CD4-positive, alpha-beta T cell treated with Interleukin-4 for 1 hour (primary cell): ENCODE measurements at regions not wholly inside any gene's neighbourhood (a gene's known extent, or its start where the extent isn't known, plus 50 kb on each side); places are given as distances from the start of the nearest gene placed in this dataset.
"Not testable (repeated sequence)": the region's sequence is repeated elsewhere in the genome, so short reads cannot be mapped to it uniquely, and the experiment has no call there.

Source experiments
- DNase-seq, 2 donors: peaks; one replicate each; pipeline ENCODE4 v3.0.0-alpha.2; 2020 to 2022

DNA sequence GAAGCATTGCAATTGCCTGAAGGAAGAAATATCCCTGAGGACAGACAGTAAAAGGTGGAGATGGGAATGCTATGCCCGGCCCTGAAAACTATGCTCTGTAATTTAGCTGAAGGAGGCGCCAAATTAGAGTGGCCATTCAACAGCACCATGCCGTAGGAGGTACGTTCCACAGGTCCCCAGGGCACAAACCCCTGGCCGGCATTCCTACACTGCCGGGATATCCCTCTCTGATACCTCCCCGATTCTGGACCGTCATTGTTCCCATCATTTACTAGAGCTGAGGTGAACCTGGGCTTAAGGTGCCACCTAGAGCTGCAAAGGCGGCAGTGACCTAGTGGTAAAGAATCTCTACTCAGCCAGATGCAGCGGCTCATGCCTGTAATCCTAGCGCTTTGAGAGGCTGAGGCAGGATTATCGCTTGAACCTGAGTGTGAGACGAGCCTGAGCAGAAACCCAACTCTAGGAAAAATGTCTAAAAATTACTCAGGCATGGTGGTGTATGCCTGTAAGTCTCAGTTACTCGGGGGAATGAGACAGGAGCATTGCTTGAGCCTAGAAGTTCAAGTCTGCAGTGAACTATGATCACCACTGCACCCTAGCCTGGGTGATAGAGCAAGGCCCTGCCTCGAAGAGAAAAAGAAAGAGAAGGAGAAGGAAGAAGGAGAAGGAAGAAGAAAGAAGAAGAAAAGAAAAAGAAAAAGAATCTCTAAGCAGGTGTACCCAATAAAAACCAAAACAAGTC is 53.0 kb upstream of the TNKS2 start:
- DNase-seq, result no peak

DNA sequence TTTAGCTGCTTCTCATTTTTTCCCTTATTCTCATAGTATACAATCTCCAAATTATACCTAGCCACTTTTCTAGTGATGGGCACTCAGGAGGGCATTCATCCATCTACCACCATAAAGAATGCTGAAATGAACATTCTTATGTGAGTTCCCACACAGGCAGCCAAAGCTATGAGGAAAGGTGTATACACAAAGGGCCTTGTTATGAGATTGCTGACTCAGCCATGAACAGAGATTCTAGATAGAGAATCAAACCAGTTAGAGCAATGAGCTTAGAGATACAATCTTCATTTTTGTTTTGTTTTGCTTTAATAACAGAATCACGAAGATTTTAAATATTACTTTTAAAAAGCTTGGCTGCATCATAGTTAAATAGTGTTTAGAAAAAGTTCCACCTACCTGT is 54.8 kb upstream of the TNKS2 start:
- DNase-seq, result no peak

DNA sequence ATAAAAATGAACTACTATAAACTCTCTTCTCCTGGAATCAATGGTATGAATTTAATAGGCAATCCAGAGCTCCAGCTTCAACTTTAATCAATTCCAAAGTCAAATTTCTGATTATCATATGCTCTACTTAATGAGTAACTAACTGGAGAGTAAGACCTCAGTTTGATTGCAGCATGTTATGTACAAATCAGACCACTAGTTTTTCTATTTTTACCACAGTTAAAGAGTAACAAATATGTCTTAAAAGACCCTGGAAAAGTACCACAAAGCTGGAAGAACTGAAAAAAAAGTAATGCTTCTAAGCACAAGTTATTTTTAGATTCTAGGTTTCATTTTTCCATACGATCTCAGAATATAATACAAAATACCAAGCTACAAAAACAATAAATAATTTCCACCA is 56.0 kb upstream of the TNKS2 start:
- DNase-seq, result no peak

DNA sequence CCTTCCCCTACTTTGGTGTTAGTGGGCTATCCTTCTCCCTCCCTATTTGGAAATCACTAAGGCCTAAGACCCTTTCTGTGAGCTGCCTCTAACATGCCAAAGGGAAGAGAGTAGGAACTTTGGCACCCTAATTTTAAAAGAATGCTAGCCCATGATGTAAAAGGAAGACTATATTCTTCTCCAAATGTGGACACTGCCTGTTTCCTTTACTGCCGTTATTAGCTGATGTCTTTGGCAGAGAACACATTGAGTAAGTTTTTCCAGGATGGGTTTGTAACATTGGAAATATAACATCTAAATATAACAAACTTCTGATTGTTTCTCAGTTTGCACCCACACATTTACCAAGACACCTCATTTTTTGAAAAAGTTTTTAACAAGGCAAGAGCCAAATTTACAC is 56.9 kb upstream of the TNKS2 start:
- no peak for DNase-seq

DNA sequence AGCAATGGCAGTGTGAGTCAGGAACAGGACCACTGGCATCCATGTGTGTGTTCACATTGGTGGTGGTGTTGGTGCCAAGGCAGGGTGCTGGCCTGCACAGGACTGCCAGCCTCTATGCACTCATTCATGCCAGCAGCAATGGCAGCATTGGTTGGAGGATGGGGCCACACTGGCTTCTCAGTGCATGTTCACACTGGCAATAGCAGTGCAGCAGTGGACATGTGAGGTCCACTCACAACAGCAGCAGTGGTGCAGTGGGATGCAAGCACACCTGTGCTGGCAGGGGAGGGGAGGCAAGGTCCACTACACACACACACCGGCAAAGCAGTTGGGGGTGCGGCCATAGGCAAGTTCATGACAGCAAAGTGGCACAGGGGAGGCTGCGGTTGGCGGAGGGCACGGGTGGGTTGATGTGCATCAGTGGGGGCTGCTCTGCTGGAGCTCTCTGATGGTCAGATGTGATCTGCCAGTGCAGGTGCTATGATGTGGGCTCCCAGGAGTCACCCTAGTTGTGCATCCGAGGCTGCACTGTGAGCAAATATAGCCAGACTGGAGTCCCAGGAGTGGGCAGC is 57.8 kb upstream of the TNKS2 start:
- DNase-seq, result no peak

DNA sequence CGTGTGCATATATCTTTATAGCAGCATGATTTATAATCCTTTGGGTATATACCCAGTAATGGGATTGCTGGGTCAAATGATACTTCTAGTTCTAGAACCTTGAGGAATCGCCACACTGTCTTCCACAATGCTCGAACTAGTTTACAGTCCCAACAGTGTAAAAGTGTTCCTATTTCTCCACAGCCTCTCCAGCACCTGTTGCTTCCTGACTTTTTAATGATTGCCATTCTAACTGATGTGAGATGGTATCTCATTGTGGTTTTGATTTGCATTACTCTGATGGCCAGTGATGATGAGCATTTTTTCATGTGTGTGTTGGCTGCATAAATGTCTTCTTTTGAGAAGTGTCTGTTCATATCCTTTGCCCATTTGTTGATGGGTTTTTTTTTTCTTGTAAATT is 66.0 kb upstream of the TNKS2 start:
- DNase-seq, result not testable (repeated sequence)

DNA sequence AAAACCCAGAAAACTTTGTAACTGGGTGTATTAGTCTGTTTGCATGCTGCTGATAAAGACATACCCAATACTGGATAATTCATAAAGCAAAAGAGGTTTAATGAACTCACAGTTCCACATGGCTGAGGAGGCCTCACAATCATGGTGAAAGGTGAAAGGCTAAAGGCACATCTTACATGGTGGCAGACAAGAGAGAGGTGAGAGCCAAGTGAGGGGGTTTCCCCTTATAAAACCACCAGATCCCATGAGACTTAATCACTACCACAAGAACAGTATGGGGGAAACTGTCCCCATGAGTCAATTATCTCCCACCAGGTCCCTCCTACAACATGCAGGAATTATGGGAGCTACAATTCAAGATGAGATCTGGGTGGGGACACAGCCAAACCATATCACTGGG is 68.9 kb upstream of the TNKS2 start:
- DNase-seq, result not testable (repeated sequence)

DNA sequence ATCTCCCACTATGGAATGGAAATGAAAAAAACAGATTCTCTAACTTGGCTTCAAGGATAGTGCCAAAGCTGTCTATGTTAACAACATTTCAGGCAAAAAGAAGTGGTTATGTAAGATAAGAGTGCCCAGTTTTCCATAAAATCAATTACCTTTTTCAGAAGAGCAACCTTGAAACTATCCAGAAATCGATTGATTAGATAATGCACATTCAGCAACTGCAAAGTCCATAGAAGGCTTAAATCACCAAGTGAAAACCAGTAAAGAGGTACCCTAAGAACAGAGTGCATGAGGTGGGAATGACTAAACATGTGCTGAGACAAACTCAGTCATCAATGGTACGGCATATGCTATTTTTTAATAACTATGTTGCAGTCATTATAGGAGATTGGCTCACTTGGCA is 71.9 kb upstream of the TNKS2 start:
- DNase-seq, result no peak

DNA sequence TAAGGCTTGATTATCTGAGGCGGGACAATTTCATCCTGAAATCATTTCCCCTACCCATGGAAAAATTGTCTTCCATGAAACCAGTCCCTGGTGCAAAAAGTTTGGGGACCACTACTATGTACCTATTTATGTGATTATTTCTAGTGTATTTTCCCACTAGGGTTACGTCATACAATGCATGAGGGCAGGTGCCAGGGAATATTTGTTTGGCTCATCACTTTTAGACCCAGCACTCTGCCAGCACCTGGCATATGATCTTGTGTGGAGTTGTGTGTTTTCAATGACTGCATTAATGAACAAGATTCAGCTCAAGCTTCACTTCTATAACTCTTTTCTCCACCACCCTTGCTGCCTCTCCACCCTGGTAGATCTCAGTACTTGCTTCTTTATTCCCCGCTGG is 73.3 kb upstream of the TNKS2 start:
- DNase-seq, result no peak

DNA sequence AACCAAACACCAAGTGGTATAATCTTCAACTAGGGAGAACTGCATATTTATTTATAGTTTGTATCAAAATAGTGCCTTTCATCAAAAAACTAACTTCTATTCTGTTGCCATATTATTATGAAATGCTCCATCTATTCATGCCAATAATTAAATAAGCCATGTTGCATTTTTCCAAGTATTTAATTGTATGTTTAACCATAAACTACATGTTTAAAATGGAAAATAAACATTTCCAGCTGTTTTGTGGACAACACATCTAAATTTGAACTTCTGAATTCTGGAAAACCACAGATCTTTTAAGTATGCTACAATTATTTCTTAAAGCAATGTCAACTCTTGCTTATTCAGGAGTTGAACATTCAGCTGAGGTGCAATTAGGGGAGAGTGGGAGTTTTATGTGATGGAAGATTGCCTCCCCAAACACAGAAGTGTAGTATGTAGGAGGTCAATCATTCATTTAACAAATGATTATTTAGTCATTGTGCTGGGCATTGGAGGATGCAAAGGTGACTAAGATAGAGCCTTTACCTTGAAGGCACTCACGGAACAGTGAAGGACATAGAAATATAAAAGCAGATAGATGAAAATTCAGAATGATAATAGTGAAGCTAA is 80.7 kb upstream of the PPP1R3C start:
- no peak for DNase-seq

DNA sequence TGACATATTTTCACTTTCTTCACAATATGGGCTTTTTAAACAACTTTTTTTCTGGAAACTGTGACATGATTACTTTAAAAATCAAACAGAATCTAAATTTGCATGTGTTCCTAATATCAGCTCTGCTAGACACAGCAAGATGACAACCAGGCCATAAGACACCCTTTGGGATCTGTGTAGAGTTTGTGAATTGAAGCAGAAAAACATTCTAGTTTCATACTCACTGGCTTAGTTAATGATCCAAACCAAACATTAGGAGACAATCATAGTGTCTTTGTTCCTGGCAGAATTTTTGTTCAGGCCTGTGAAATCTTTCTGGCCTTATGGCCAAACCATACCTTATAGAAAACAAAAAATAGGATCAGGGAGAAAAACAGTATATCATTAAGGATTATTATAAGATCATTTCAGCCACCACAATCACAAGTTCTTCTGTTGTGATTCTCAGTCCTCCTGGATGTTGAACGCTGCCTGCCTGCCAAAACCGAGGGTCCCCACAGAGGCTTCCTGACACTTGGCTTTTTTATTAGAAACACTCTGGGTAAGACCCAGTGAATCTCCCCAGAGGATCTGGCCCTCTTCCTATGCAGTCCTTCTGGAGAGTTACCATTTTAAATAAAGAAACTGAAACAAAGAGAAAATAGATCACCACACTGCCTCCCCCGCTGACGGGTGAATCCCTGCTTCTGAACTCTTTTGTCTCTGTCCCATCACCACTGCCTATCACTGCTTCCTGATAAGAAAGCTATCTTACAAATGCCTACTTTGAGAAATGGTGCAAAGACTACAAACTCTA is 79.2 kb upstream of the PPP1R3C start:
- no peak for DNase-seq

DNA sequence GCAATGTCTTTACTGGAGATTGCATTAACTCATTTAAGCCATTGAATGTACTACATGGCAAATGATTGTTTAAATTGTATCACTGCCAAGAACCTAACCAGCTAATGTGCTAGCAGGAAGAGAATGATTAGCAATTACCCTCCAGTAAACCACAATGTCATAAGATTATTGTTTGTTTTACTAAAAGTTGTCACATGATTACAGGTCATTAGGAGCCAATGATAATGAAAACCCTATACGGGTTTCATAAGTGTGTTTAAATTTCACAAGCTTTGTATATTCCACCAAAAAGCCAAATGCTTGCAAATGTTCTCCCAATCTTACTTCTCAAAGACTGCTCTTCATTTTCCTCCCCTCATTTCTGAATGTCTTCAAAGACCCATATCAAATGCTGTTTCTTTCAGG is 76.5 kb upstream of the PPP1R3C start:
- DNase-seq, result no peak

DNA sequence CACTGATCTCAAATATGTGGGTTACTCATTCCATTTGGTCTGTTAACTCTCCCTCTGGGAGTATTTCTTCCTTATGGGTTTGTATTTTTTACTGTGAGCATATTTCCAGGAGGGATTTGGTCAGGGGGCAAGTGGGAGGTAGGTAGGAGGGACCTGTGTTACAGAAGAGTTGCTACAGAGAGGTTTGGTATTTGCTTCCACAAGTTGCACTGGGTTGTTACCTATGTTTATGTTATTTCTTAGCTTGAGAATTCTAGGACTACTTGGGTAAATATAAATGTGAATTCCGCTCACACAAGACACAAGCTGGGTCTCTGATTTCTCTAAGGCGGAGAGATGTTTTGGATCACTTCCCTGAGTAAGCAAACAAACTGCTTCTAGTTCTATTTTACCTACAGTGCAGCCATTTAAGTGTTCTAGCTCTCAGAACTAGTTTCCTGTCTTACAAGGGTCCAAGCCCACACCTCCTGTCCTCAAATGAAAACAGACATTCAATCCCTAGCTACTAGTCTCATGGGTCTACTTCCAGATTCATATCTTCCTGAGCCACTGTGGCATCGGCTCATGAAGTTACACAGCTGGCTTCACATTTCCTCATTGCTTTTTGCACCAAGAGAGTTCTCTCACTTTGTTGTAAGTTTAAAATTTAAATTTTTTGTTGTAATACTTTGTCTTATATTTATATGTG is 75.4 kb upstream of the PPP1R3C start:
- no peak for DNase-seq

DNA sequence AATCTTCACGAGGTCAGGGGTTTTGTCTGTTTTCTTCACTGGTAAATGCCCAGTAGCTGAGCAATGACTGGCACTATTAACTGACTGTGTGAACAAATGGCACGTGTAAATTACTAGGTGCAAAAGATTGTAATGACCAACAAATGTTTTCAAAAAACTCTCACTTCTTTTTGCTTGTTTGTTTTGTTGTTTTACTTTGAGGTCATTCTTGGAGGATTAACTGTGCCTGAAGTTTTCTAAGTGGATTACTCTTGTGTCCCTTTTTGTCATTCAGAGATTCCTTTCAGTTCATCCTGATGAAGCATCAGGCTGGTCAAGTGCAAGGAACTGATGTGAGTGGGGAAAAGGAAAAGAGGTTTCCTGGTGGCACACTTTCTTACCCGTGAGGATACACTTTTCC is 74.4 kb upstream of the PPP1R3C start:
- no peak for DNase-seq

DNA sequence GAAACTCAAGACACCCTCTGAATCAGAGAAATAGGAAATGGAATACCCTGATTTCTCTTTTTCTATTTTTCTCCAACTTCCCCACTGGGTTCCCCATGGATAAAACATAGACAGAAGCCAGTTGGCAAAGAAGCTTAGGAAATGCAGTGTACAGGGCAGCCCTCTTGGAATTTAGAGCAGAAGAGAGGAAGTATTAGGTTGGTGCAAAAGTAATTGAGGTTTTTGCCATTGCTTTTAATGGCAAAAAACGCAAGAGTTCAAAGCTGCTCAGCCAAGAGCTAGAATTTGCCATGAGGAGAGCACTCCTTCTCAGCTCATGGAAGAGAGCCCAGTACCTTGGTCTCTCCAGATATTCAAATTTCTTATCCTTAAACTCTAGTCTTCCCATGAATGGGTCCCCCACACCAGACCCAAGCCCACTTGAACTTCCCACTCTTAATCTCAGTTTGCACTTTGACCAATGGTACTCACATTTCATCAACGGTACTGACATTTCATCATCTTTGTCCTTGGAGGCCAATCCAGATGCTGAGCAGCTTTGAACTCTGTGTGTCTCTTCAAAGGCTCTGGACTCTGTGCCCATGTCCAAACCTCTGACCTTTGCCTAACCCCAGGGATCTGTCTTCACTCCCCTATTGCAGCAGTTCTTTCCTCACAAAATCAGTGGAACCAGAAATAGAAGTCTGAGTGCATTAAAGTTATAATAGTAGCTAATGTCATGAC is 73.2 kb upstream of the PPP1R3C start:
- no peak for DNase-seq

DNA sequence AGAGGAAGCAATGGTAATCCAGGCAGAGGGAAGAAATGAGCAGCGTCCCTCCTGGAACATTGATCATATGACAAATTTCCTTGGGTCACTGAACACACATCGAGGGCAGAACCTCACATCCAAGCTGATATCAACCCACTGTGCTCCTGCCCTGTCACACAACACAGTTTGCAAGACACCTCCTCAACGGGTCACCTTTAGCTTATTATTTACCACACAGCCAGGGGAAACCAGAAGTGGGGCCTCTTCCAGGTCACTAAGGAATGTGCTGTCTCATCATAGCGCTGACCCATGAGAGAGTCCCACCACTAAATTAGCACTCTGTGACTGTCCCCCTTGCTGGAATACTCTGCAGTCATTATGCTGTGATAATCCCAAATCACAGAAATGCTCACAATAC is 69.7 kb upstream of the PPP1R3C start:
- DNase-seq, result no peak

DNA sequence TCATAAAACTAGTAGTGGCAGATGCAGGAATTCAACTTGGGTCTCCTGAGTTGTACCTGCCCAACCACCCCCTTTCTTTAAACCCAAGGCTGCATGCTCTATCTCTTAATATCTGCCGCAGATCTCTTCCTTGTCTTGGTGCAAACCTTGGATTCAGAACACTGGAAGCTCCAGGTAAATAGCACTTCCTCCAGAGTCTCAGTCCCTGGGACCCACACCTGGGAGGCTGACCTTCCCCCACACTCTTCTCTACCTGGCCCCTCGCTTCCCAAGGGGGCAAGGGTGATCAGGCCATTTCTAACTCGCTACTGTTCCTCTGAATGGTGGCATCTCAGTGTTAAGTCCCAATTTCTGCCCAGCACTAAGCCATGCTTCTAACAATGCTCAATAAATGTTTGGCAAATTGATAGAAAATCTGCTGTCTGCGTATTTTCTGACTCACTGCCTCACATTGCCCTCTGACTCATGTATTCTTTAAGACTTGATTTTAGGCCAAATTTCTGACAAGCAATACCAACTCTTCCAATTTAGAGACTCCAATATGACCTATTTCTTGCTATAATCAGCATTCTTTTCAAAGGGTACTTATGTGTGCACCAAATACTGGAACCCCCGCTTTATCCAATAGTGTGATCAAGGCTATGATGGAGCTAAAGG is 68.0 kb upstream of the PPP1R3C start:
- no peak for DNase-seq

DNA sequence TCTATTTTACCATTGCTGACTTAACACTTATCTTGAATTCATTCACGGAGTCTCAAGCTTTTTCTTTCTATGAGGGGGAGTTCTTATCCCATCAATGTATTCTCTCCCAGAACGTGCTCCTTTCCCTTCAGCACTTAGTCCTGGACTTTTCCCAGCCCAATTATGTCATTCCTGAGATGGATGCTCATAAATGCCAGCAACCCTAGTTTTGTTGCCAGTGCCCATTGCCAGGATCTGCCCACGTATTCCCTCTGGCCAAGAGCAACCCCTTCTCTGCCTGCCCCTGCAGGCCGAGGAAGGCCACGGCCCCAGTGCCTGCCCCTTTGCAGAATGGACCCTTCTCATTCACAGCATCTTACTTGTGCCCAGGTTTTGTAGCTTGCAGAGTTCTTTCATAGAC is 67.4 kb upstream of the PPP1R3C start:
- no peak for DNase-seq

DNA sequence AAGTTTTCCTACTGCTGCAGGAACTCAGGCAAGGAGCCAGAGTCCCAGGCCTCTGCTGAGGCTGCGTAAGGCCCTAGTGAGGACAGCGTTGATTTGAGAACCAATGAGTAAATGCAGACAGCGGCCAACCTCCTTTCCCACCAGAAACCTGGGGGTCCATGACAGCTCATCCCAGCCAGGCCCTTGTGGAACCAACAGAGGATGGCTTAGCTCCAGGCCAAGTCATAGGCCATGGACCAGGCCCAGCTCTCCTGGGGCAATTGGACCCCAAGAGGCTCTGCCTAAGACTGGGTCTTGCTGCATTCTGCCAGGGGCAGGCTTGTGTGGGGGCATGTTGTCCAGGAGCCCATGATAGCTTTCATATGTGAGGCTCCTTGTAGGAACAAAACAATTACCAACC is 65.4 kb upstream of the PPP1R3C start:
- no peak for DNase-seq

DNA sequence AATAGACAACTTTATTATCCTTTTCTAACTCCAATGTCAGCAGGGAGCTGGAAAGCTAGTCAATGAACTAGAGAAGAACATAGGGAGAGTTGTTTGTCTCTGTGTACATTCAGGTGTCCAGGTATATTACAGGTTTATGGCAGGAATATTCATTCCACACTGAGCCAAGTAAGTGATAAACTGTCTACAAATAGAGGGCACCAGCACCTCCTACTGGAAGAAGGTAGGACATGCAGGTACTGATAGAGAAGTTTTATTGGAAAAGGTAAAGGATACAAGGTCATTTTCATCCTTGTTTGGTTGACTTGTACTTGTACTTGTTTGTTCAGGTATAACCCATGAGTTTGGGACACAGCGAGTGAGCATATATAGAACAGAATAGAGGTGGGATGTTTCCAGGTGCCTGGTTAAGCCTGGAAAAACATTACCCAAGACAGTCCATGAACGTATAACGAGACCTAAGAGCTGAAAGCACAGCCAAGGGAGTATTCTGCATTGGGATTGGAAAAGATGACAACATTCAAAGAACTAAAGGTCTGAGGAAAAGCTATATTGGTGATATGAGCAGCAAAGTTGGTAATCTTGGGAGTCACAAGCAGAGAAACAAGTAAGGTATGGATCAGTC is 61.4 kb upstream of the PPP1R3C start:
- DNase-seq, result peak in 1 of 2 donors; percentile 25

DNA sequence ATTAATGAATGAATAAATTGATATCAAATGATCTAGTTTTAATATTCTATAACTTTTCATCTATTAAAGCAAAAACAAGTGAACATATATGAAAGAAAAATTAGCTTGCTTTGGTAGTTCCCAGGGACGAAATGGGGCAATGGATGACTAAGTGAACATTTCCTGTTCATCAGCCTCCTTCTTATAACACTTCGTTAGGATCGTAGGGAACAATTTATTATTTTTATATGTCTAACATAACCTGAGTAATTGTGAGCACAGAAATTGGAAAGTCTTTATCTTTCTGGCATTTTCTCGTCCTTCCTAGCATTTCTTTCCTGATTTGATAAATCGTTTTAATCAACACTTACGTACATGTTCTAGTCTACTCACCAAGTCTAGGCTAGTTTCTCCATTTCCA is 59.1 kb upstream of the PPP1R3C start:
- DNase-seq, result no peak
